ENCODE measurements at regions not wholly inside any gene's neighbourhood (a gene's known extent, or its start where the extent isn't known, plus 50 kb on each side); places are given as distances from the start of the nearest gene placed in this dataset.

- no peaks in the 10 kb centered on the region for H3K27me3 ChIP-seq
- peaks cover 0 to 12% (median 5%) of the 10 kb centered on the region in 4 donors for H3K4me1 ChIP-seq
- DNase-seq, result no peak
- no peaks in the 10 kb centered on the region for H3K36me3 ChIP-seq
- no peak overlapping the region for H3K4me3 ChIP-seq
- intact Hi-C loops (cut with DNase I), result no loop called here
- H3K9me3 ChIP-seq, result no peaks in the 10 kb centered on the region
- no peak overlapping the region for H3K27ac ChIP-seq
- TF ChIP-seq EP300 (IDR thresholded peaks at IDR 0.05), result no peak
- no peak for TF ChIP-seq CTCF (IDR thresholded peaks at IDR 0.05)
- TF ChIP-seq POLR2AphosphoS5 (IDR thresholded peaks at IDR 0.05), result no peak
- 93% methylated on average over 1 of the region's 1 CpG for WGBS, 2 donors
Measured at GRCh38 chr13:22483276-22483675, 697.5 kb upstream of the SGCG start.

- intact Hi-C loops (cut with DNase I), result no loop called here
Measured at GRCh38 chr13:22486490-22486889, 694.3 kb upstream of the SGCG start.

GRCh38 chr13:22487932-22488331 lies 692.8 kb upstream of the SGCG start:
- no peak overlapping the region for H3K4me3 ChIP-seq
- peaks cover 0 to 4% (median 0%) of the 10 kb centered on the region in 4 donors for H3K9me3 ChIP-seq
- no peak overlapping the region for H3K27ac ChIP-seq
- TF ChIP-seq EP300 (IDR thresholded peaks at IDR 0.05) (no peak), POLR2A (IDR thresholded peaks at IDR 0.05) (no peak)
- DNase-seq, result no peak
- H3K27me3 ChIP-seq, result no peaks in the 10 kb centered on the region
- intact Hi-C loops (cut with DNase I), result no loop called here
- H3K36me3 ChIP-seq, result no peaks in the 10 kb centered on the region
- peaks cover 0 to 12% (median 5%) of the 10 kb centered on the region in 4 donors for H3K4me1 ChIP-seq

More at GRCh38 chr13:22486490-22486889, 694.3 kb upstream of the SGCG start:
- Histone ChIP-seq H3K27me3 (no peaks in the 10 kb centered on the region), H3K4me1 (peaks cover 0 to 12% (median 5%) of the 10 kb centered on the region in 4 donors), H3K9me3 (peaks cover 0 to under 1% (median 0%) of the 10 kb centered on the region in 4 donors), H3K4me3 (no peak overlapping the region), H3K36me3 (no peaks in the 10 kb centered on the region), H3K27ac (no peak overlapping the region)
- DNase-seq, result no peak
- WGBS, 2 donors, result 77 to 79% methylated on average over 3 of the region's 3 CpGs
- TF ChIP-seq POLR2A (IDR thresholded peaks at IDR 0.05) (no peak), POLR2AphosphoS5 (IDR thresholded peaks at IDR 0.05) (no peak), EP300 (IDR thresholded peaks at IDR 0.05) (no peak), CTCF (IDR thresholded peaks at IDR 0.05) (no peak)

GRCh38 chr13:22489771-22490170 lies 691.0 kb upstream of the SGCG start:
- H3K27me3 ChIP-seq, result no peaks in the 10 kb centered on the region
- H3K27ac ChIP-seq, result no peak overlapping the region
- H3K4me3 ChIP-seq, result no peak overlapping the region
- H3K36me3 ChIP-seq, result no peaks in the 10 kb centered on the region
- intact Hi-C loops (cut with DNase I), result no loop called here
- peaks cover 0 to 4% (median 0%) of the 10 kb centered on the region in 4 donors for H3K9me3 ChIP-seq
- no peak for TF ChIP-seq POLR2AphosphoS5 (IDR thresholded peaks at IDR 0.05)
- TF ChIP-seq EP300 (IDR thresholded peaks at IDR 0.05), result no peak
- no peak for TF ChIP-seq POLR2A (IDR thresholded peaks at IDR 0.05)
- no peak for TF ChIP-seq CTCF (IDR thresholded peaks at IDR 0.05)
- peaks cover 0 to 12% (median 5%) of the 10 kb centered on the region in 4 donors for H3K4me1 ChIP-seq
- DNase-seq, result no peak
- 76 to 83% methylated on average over 2 of the region's 2 CpGs for WGBS, 2 donors

- H3K36me3 ChIP-seq, result no peaks in the 10 kb centered on the region
- no peak overlapping the region for H3K4me3 ChIP-seq
- H3K27ac ChIP-seq, result no peak overlapping the region
- WGBS, 2 donors, result 82 to 89% methylated on average over 4 of the region's 4 CpGs
- intact Hi-C loops (cut with DNase I), result no loop called here
- no peak for DNase-seq
- H3K9me3 ChIP-seq, result peaks cover 0 to 4% (median 0%) of the 10 kb centered on the region in 4 donors
- H3K4me1 ChIP-seq, result peaks cover 0 to 6% (median 0%) of the 10 kb centered on the region in 4 donors
- no peaks in the 10 kb centered on the region for H3K27me3 ChIP-seq
- TF ChIP-seq EP300 (IDR thresholded peaks at IDR 0.05) (no peak), CTCF (IDR thresholded peaks at IDR 0.05) (no peak), POLR2AphosphoS5 (IDR thresholded peaks at IDR 0.05) (no peak), POLR2A (IDR thresholded peaks at IDR 0.05) (no peak)
Measured at GRCh38 chr13:22495819-22496218, 685.0 kb upstream of the SGCG start.
